ENCODE measurements at regions not wholly inside any gene's neighbourhood (a gene's known extent, or its start where the extent isn't known, plus 50 kb on each side); places are given as distances from the start of the nearest gene placed in this dataset.
"Not testable (repeated sequence)": the region's sequence is repeated elsewhere in the genome, so short reads cannot be mapped to it uniquely, and the experiment has no call there.

- H3K9me3 ChIP-seq, result no peaks in the 10 kb centered on the region
- BruUV-seq (replicated peaks), result no TSS peak
Measured at GRCh38 chr4:150012851-150013360, 65.3 kb upstream of the DCLK2 start.

DNA sequence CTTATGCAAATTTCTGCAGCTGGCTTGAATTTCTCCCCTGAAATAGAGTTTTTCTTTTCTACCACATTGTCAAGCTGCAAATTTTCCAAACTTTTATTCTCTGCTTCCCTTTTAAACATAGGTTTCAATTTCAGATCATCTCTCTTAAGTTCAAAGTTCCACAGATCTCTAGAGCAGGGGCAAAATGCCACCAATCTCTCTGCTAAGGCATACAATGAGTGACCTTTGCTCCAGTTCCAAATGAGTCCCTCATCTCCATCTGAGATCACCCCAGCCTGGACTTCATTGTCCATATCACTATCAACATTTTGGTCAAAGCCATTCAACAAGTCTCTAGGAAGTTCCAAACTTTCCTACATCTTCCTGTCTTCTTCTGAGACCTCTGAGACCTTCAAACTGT is 62.3 kb upstream of the DCLK2 start:
- H3K27ac Mint-ChIP-seq (ENCODE audit: unreplicated experiment); intact Hi-C loops (cut with micrococcal nuclease; ENCODE audit: unreplicated experiment); POLR2A ChIA-PET; H3K27me3 ChIP-seq (replicated peaks; ENCODE audit: control insufficient read depth, insufficient read depth, low read length); H3K4me3 ChIP-seq (ENCODE audit: low read depth, low read length); H3K9me3 Mint-ChIP-seq (ENCODE audit: unreplicated experiment); H3K4me1 Mint-ChIP-seq (ENCODE audit: low read depth, unreplicated experiment); H3K36me3 ChIP-seq (ENCODE audit: control insufficient read depth, insufficient read depth, low read length); H3K4me1 ChIP-seq; H3K27me3 Mint-ChIP-seq (ENCODE audit: insufficient read depth, unreplicated experiment); H3K9me3 ChIP-seq; H3K36me3 Mint-ChIP-seq (ENCODE audit: insufficient read depth, unreplicated experiment); BruUV-seq (replicated peaks); H3K4me3 Mint-ChIP-seq (ENCODE audit: unreplicated experiment); CTCF ChIA-PET; DNase-seq: not testable (repeated sequence)

More at GRCh38 chr4:150012851-150013360, 65.3 kb upstream of the DCLK2 start:
- Histone ChIP-seq H3K36me3 (ENCODE audit: control insufficient read depth, insufficient read depth, low read length) (no peaks in the 10 kb centered on the region), H3K4me1 (no peaks in the 10 kb centered on the region), H3K27me3 (replicated peaks; ENCODE audit: control insufficient read depth, insufficient read depth, low read length) (no peaks in the 10 kb centered on the region; the same call in none of the 2 replicates), H3K4me3 (ENCODE audit: low read depth, low read length) (no peak overlapping the region)
- H3K27ac Mint-ChIP-seq (ENCODE audit: unreplicated experiment), result no peak overlapping the region
- H3K27me3 Mint-ChIP-seq (ENCODE audit: insufficient read depth, unreplicated experiment), result peaks cover 3% of the 10 kb centered on the region
- H3K9me3 Mint-ChIP-seq (ENCODE audit: unreplicated experiment), result no peaks in the 10 kb centered on the region
- H3K4me3 Mint-ChIP-seq (ENCODE audit: unreplicated experiment), result no peak overlapping the region
- intact Hi-C loops (cut with micrococcal nuclease; ENCODE audit: unreplicated experiment), result no loop called here
- POLR2A ChIA-PET, result no interaction called here
- TF ChIP-seq, protein P1, sequence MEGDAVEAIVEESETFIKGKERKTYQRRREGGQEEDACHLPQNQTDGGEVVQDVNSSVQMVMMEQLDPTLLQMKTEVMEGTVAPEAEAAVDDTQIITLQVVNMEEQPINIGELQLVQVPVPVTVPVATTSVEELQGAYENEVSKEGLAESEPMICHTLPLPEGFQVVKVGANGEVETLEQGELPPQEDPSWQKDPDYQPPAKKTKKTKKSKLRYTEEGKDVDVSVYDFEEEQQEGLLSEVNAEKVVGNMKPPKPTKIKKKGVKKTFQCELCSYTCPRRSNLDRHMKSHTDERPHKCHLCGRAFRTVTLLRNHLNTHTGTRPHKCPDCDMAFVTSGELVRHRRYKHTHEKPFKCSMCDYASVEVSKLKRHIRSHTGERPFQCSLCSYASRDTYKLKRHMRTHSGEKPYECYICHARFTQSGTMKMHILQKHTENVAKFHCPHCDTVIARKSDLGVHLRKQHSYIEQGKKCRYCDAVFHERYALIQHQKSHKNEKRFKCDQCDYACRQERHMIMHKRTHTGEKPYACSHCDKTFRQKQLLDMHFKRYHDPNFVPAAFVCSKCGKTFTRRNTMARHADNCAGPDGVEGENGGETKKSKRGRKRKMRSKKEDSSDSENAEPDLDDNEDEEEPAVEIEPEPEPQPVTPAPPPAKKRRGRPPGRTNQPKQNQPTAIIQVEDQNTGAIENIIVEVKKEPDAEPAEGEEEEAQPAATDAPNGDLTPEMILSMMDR (IDR thresholded peaks at IDR 0.05; ENCODE audit: insufficient read depth in 1 of 2, low read depth in 1 of 2, low read length in 1 of 2, severe bottlenecking in 1 of 2, unreplicated experiment in 1 of 2), result no peak
- no peaks in the 10 kb centered on the region for H3K36me3 Mint-ChIP-seq (ENCODE audit: insufficient read depth, unreplicated experiment)
- no peak for DNase-seq
- H3K4me1 Mint-ChIP-seq (ENCODE audit: low read depth, unreplicated experiment), result no peaks in the 10 kb centered on the region
- CTCF ChIA-PET, result interaction anchor here (1.7 kb wide), 1 partner anchor 196 kb away, joined by 4 read pairs; no protein-coding TSS in a partner anchor

DNA sequence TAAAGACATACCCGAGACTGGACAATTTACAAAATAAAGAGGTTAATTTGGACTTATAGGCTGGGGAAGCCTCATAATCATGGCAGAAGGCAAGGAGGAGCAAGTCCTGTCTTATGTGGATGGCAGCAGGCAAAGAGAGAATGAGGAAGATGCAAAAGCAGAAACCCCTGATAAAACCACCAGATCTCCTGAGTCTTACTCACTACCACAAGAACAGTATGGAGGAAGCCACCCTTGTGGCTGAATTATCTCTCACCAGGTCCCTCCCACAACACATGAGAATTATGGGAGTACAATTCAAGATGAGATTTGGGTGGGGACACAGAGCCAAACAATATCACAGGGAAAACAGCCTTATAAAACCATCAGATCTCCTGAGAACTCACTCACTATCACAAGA is 61.6 kb upstream of the DCLK2 start:
- H3K36me3 ChIP-seq (ENCODE audit: control insufficient read depth, insufficient read depth, low read length); H3K4me1 Mint-ChIP-seq (ENCODE audit: low read depth, unreplicated experiment); POLR2A ChIA-PET; CTCF ChIA-PET; H3K4me3 ChIP-seq (ENCODE audit: low read depth, low read length); H3K27ac Mint-ChIP-seq (ENCODE audit: unreplicated experiment); H3K27me3 Mint-ChIP-seq (ENCODE audit: insufficient read depth, unreplicated experiment); intact Hi-C loops (cut with micrococcal nuclease; ENCODE audit: unreplicated experiment); H3K27me3 ChIP-seq (replicated peaks; ENCODE audit: control insufficient read depth, insufficient read depth, low read length); DNase-seq; BruUV-seq (replicated peaks); H3K9me3 Mint-ChIP-seq (ENCODE audit: unreplicated experiment); H3K4me3 Mint-ChIP-seq (ENCODE audit: unreplicated experiment); H3K9me3 ChIP-seq; H3K4me1 ChIP-seq; H3K36me3 Mint-ChIP-seq (ENCODE audit: insufficient read depth, unreplicated experiment): not testable (repeated sequence)

GRCh38 chr4:150018257-150018656 is 60.0 kb upstream of the DCLK2 start:
- intact Hi-C loops (cut with micrococcal nuclease; ENCODE audit: unreplicated experiment), result no loop called here
- CTCF ChIA-PET, result no interaction called here
- Mint-ChIP-seq H3K4me3 (ENCODE audit: unreplicated experiment) (no peak overlapping the region), H3K36me3 (ENCODE audit: insufficient read depth, unreplicated experiment) (no peaks in the 10 kb centered on the region), H3K27me3 (ENCODE audit: insufficient read depth, unreplicated experiment) (peaks cover 6% of the 10 kb centered on the region), H3K9me3 (ENCODE audit: unreplicated experiment) (no peaks in the 10 kb centered on the region), H3K4me1 (ENCODE audit: low read depth, unreplicated experiment) (no peaks in the 10 kb centered on the region), H3K27ac (ENCODE audit: unreplicated experiment) (no peak overlapping the region)
- Histone ChIP-seq H3K4me3 (ENCODE audit: low read depth, low read length) (no peak overlapping the region), H3K4me1 (no peaks in the 10 kb centered on the region), H3K27me3 (replicated peaks; ENCODE audit: control insufficient read depth, insufficient read depth, low read length) (no peaks in the 10 kb centered on the region), H3K36me3 (ENCODE audit: control insufficient read depth, insufficient read depth, low read length) (no peaks in the 10 kb centered on the region), H3K9me3 (no peaks in the 10 kb centered on the region)
- BruUV-seq (replicated peaks), result no TSS peak
- TF ChIP-seq, protein P1 (IDR thresholded peaks at IDR 0.05; ENCODE audit: insufficient read depth in 1 of 2, low read depth in 1 of 2, low read length in 1 of 2, severe bottlenecking in 1 of 2, unreplicated experiment in 1 of 2), result no peak
- POLR2A ChIA-PET, result no interaction called here
- DNase-seq, result no peak

Data from Caco-2 (cell line).